Breast epithelium (tissue), 3 donors: ENCODE measurements at regions not wholly inside any gene's neighbourhood (a gene's known extent, or its start where the extent isn't known, plus 50 kb on each side); places are given as distances from the start of the nearest gene placed in this dataset.

Experiments used
- POLR2A ChIP-seq: fragments of 450-650 bp; IDR thresholded peaks from one replicate; pipeline ENCODE4 v1.6.1; 2016; ENCODE audit warnings: antibody characterized with exemption, mild to moderate bottlenecking, moderate library complexity
- POLR2AphosphoS5 ChIP-seq, 3 donors: sonication (generic); formaldehyde crosslinking; IDR thresholded peaks; one replicate each; pipeline ENCODE4 v1.6.1; 2017; ENCODE audit warnings: antibody characterized with exemption in 3 of 3
- TF ChIP-seq, protein P1 (sequence below), 3 donors: fragments of 450-650 bp; IDR thresholded peaks; one replicate each; pipeline ENCODE4 v1.5.1; 2016 to 2017; ENCODE audit warnings: antibody characterized with exemption in 3 of 3, mild to moderate bottlenecking in 3 of 3, moderate library complexity in 3 of 3

DNA sequence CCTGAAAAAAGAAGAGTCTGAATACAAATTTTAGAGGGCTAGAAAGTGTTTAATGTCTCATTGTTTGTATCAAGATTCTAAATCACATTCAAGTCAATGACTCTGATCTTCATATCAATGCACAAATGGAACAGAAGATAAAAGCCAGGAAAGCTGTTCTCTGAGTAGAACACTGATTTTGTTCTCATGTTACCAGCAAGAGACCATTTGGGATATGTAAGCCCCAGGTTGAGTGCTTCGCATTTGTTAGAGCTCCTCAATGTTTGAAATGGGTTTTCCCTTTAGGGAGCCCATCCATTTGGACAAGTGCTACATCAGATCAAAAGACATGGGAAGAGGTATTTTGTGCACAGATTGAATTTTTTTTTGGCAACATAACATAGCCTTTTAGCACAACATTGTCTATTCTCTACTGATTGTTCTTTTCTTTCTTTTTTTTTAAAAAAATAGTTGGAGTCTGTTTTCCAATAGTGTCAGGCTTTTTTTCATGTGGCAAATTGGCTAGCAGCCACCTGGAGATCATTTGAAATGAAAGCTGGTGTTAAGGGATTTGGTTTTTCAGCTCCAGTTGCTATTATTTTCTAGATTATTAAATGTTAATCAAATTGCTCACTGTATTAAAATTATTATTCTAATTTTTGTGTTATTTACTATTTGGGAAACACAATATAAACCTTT, 74.5 kb upstream of the ZPLD1 start:
- TF ChIP-seq, protein P1, sequence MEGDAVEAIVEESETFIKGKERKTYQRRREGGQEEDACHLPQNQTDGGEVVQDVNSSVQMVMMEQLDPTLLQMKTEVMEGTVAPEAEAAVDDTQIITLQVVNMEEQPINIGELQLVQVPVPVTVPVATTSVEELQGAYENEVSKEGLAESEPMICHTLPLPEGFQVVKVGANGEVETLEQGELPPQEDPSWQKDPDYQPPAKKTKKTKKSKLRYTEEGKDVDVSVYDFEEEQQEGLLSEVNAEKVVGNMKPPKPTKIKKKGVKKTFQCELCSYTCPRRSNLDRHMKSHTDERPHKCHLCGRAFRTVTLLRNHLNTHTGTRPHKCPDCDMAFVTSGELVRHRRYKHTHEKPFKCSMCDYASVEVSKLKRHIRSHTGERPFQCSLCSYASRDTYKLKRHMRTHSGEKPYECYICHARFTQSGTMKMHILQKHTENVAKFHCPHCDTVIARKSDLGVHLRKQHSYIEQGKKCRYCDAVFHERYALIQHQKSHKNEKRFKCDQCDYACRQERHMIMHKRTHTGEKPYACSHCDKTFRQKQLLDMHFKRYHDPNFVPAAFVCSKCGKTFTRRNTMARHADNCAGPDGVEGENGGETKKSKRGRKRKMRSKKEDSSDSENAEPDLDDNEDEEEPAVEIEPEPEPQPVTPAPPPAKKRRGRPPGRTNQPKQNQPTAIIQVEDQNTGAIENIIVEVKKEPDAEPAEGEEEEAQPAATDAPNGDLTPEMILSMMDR (IDR thresholded peaks at IDR 0.05), result no peak
- no peak for TF ChIP-seq POLR2A
- no peak for TF ChIP-seq POLR2AphosphoS5 (IDR thresholded peaks at IDR 0.05)
